GM18951 (cell line): ENCODE measurements at regions not wholly inside any gene's neighbourhood (a gene's known extent, or its start where the extent isn't known, plus 50 kb on each side); places are given as distances from the start of the nearest gene placed in this dataset.

ENCODE experiments used
- POLR2A ChIP-seq: IDR thresholded peaks from 4 replicates; pipeline ENCODE4 v1.6.1; 2011; ENCODE audit warnings: mild to moderate bottlenecking; ENCODE audit not compliant: insufficient read length, insufficient read depth; ENCODE audit errors: extremely low read depth
- in situ Hi-C: fragments of 300-500 bp; cut with MboI; formaldehyde crosslinking; loops from one replicate; pipeline ENCODE4 v1.12.0; 2022; ENCODE audit warnings: low sequenced_read_pairs, mixed read lengths, inconsistent platforms; ENCODE audit not compliant: unreplicated experiment

- in situ Hi-C loops = no loop called here
- TF ChIP-seq POLR2A = no peak
These were observed 1457.7 kb downstream of the BRD1 start for GRCh38 chr22:48369789-48370507.

- TF ChIP-seq POLR2A = no peak
- in situ Hi-C loops = no loop called here
These were observed 1458.6 kb downstream of the BRD1 start for GRCh38 chr22:48368975-48369525.

GRCh38 chr22:48367731-48368130, 1459.9 kb downstream of the BRD1 start:
- in situ Hi-C loops = no loop called here

GRCh38 chr22:48366591-48366990, 1461.1 kb downstream of the BRD1 start:
- no peak for TF ChIP-seq POLR2A
- in situ Hi-C loops = no loop called here

More at GRCh38 chr22:48367731-48368130, 1459.9 kb downstream of the BRD1 start:
- TF ChIP-seq POLR2A = no peak

GRCh38 chr22:48366056-48366455, 1461.6 kb downstream of the BRD1 start:
- in situ Hi-C loops = no loop called here
- no peak for TF ChIP-seq POLR2A

GRCh38 chr22:48365386-48365785, 1462.3 kb downstream of the BRD1 start:
- TF ChIP-seq POLR2A = no peak
- in situ Hi-C loops = no loop called here

GRCh38 chr22:48362721-48363404, 1464.8 kb downstream of the BRD1 start:
- in situ Hi-C loops = no loop called here
- TF ChIP-seq POLR2A = no peak

- in situ Hi-C loops = no loop called here
These were observed 1466.5 kb downstream of the BRD1 start for GRCh38 chr22:48361099-48361639.

GRCh38 chr22:48359613-48359965, 1468.1 kb downstream of the BRD1 start:
- in situ Hi-C loops = no loop called here
- TF ChIP-seq POLR2A = no peak

More at GRCh38 chr22:48361099-48361639, 1466.5 kb downstream of the BRD1 start:
- no peak for TF ChIP-seq POLR2A

- in situ Hi-C loops = no loop called here
- TF ChIP-seq POLR2A = no peak
These were observed 1468.6 kb downstream of the BRD1 start for GRCh38 chr22:48358886-48359612.

GRCh38 chr22:48357961-48358360, 1469.7 kb downstream of the BRD1 start:
- no peak for TF ChIP-seq POLR2A
- in situ Hi-C loops = no loop called here

- TF ChIP-seq POLR2A = no peak
- in situ Hi-C loops = no loop called here
These were observed 1470.5 kb downstream of the BRD1 start for GRCh38 chr22:48357196-48357595.

GRCh38 chr22:48356731-48357130, 1470.9 kb downstream of the BRD1 start:
- no peak for TF ChIP-seq POLR2A
- in situ Hi-C loops = no loop called here
